ENCODE measurements at regions not wholly inside any gene's neighbourhood (a gene's known extent, or its start where the extent isn't known, plus 50 kb on each side); places are given as distances from the start of the nearest gene placed in this dataset.

DNA sequence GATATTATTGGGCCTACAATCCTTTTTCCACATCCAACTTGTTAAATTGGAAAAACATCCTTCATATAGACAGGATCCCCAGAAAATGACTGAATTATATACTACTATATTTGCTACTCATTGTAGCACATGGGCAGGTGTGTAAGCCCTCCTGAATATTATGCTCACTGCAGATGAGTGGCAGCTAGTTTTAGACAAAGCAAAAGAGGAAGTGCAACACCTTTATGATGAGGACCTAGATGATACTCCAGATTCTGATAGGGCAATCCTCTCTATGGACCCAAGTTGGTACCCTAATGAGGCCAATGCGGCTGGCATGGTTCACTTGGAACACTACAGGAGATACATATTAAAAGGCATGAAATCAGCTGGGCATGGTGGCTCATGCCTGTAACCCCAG is 119.1 kb upstream of the PLCL2 start:
- TF ChIP-seq, protein P1, sequence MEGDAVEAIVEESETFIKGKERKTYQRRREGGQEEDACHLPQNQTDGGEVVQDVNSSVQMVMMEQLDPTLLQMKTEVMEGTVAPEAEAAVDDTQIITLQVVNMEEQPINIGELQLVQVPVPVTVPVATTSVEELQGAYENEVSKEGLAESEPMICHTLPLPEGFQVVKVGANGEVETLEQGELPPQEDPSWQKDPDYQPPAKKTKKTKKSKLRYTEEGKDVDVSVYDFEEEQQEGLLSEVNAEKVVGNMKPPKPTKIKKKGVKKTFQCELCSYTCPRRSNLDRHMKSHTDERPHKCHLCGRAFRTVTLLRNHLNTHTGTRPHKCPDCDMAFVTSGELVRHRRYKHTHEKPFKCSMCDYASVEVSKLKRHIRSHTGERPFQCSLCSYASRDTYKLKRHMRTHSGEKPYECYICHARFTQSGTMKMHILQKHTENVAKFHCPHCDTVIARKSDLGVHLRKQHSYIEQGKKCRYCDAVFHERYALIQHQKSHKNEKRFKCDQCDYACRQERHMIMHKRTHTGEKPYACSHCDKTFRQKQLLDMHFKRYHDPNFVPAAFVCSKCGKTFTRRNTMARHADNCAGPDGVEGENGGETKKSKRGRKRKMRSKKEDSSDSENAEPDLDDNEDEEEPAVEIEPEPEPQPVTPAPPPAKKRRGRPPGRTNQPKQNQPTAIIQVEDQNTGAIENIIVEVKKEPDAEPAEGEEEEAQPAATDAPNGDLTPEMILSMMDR (IDR thresholded peaks at IDR 0.05), result no peak
- no peak for TF ChIP-seq EZH2 (IDR thresholded peaks at IDR 0.05; ENCODE audit: borderline replicate concordance, insufficient read depth, low read depth, low read length, poor library complexity, severe bottlenecking)
